HG02840 (cell line): ENCODE measurements at regions not wholly inside any gene's neighbourhood (a gene's known extent, or its start where the extent isn't known, plus 50 kb on each side); places are given as distances from the start of the nearest gene placed in this dataset.

ENCODE experiments used
- ATAC-seq: cut with Tn5 transposase; IDR thresholded peaks from one replicate; pipeline ENCODE4 v1.9.1; 2021; ENCODE audit warnings: mild to moderate bottlenecking, moderate library complexity, moderate number of reproducible peaks; ENCODE audit not compliant: unreplicated experiment, low FRiP score

- ATAC-seq = no peak
Observed at GRCh38 chr12:127893895-127894609, 372.9 kb upstream of the TMEM132C start.

DNA sequence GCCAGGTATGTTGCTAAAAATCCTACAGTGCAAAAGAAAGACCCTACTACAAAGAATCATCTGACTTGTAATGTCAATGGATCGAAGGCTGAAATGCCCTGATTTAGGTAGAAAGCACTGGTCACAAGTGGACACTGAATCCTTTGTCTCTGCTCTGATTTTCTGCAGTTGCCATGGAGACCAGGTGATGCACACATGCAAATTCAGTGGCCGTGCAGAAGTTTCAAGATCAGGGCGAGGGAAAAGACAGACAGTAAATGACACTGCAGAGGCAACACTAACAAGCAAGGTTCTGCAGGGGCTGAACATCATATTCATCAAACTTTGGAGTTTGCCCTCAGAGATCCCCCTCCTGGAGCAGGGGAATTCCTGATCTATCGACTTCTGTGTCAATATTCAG is 370.3 kb upstream of the TMEM132C start:
- no peak for ATAC-seq

GRCh38 chr12:127898616-127899015 is 368.4 kb upstream of the TMEM132C start:
- ATAC-seq = no peak

- ATAC-seq = no peak
Observed at GRCh38 chr12:127899971-127900370, 367.0 kb upstream of the TMEM132C start.

GRCh38 chr12:127900386-127900785 is 366.6 kb upstream of the TMEM132C start:
- ATAC-seq = no peak

DNA sequence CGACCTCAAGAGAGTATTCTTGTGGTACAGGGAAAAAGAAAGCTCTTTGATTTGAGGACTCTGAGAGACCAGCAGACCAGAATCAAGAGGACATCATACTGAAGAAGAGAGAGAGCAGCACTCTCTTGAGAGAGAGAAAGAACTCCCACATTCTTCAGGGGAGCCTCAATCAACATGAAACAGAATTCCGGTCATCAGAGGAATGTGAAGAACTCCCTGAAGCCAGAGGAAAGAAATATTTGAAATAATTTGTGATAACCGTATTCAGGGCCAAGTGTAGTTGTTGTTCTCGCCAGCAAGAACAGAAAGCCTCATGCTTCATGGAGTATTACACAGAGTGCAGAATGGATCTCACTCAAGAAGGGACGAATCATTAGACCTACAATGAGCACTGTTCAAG is 363.8 kb upstream of the TMEM132C start:
- ATAC-seq = no peak

- no peak for ATAC-seq
Observed at GRCh38 chr12:127909041-127909440, 357.9 kb upstream of the TMEM132C start.

DNA sequence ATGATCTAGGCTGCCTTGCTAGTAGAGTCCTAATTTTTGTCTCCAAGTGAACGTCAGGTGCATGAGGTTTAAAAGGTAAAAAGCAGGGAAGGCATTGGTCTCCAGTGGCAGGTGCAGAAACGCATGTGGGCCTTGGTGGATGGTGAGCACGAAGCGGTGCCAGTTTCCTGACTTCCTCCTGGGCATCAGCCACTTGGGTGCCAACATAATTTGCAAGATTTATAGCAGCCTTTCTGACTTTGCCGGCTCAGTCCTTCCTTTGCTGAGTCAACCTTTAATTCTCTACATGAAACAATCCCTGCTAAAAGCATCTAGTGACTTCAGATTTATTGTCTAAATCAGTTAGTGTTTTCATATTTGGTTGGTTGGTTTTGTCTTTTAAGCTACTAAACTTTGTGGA is 355.7 kb upstream of the TMEM132C start:
- ATAC-seq = no peak

- no peak for ATAC-seq
Observed at GRCh38 chr12:127912035-127912665, 354.8 kb upstream of the TMEM132C start.

DNA sequence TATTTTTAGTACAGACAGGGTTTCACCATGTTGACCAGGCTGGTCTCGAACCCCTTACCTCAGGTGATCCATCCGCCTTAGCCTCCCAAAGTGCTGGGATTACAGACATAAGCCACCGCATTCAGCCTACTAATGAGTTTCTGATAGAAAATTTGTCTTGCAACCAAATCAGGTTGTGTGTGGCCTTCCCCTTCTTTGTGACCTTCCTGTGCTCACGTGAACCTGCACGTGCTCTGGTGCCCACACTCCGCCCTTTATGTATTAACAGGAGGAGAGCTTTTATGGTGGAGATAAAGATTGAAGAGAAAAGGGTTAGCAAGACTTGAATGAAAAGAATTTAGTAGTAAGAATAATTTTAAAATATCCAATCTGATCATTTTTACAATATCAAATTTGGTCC is 343.5 kb upstream of the TMEM132C start:
- no peak for ATAC-seq

DNA sequence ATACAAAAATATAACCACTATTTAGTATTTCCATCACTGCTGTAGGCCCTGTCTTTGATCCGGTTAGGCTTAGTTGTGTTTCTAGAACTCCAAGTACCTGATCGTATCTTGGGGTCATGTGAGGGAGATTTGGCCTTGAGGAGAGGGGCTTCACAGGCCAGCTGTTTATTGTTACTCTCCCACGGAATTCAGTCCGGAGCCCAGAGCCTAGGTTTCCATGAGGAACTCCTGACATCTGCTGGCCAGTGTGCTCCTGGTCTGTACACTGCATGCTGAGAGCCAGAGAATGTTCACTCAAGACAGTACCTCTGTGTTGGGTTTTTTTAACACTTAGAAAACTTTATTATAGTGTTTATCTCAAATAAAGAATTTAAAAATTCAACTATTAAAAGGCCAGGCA is 341.0 kb upstream of the TMEM132C start:
- no peak for ATAC-seq

DNA sequence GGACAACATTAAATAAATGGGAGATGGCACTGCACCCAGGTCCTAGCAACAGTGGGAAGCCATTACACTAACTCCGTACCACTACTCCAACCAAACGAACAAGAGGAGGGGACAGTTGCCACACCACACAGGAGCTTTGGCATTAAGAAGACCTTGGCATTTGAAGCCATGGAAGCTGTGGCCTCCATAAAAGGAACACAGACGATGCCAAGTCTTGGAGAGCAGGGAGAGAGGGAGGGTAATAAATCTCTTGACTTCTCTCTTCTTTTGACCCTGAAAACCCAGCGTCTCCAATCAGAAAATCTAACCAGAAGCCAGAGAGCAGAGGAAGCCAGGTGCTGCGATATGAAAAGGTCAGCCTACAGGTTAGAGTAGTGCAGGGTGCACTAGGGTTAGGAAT is 338.8 kb upstream of the TMEM132C start:
- no peak for ATAC-seq

DNA sequence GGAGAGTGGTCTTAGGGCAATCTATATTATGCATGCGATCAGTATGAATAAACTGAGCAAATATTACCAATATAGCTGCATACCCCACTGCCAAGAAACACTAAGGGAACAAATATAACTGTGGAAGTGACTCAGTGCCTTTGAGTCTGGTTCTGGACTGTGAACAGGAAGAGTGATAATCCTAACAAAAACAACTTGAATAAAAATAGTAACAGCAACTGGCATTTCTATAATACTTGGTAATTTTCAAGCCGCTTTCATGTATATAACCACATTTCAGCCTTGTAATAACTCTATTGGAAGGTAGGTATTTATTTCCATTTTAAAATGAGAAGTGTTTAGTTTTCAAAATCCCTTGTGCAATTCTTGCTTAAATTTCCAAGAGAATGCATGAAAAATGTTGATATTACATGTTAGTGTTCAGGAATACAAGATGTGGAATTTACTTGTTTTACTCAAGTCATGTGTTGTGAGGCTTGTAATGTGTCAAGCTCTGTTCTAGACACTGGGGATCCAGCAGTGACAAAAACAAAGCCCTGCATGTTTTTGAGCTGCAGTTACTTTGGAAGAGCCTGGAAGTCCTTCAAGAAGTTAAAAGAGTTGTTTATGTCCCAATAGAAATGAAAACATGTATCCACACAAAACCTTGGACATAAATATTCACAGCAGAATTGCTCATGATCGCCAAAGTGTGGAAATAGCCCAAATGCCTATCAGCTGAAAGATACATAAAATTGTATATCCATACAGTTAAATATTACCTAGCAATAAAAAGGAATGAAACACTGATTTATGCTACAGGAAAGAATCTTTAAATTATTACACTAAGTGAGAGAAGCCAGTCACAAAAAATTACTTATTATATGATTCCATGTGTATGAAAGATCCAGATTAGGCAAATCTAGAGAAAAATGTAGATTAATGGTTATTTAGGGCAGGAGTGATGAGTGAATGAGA is 338.1 kb upstream of the TMEM132C start:
- no peak for ATAC-seq

DNA sequence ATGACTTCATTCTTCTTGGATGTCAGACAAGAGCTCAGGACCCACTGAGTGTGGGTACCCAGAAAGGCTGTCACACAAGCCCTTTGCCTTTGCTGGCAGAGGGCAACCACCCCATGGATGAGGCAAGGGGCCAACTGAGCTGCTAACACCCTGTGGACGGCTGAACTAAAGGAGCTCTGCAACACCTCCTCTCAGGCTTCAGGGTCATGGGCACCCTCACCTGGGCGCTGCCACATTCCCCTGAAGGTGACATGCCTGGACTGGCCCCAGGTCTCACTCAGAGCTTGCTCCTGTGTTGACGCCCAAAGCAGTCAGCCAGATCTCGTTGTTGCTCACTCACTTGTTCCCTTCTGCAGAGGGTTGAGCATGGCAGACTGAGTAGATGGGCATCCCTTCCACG is 336.8 kb upstream of the TMEM132C start:
- no peak for ATAC-seq

GRCh38 chr12:127934409-127934808 is 332.6 kb upstream of the TMEM132C start:
- no peak for ATAC-seq

- ATAC-seq = no peak
Observed at GRCh38 chr12:127936463-127936862, 330.5 kb upstream of the TMEM132C start.

DNA sequence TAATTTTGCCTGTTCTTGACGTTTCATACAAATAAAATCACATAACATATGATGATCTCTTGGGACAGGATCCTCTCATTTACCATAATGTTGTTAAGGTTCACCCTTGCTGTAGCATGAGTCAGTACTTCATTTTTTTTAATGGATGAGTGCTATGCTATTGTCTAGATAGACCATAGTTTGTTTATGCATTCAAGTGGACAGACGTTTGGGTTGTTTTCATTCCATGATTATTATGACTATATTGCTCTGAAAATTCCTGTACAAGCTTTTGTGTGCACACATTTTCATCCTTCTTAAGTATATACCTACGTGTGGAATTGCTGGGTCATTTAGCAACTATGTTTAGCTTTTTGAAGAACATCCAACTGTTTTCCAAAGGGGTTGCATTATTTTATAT is 325.6 kb upstream of the TMEM132C start:
- ATAC-seq = no peak

DNA sequence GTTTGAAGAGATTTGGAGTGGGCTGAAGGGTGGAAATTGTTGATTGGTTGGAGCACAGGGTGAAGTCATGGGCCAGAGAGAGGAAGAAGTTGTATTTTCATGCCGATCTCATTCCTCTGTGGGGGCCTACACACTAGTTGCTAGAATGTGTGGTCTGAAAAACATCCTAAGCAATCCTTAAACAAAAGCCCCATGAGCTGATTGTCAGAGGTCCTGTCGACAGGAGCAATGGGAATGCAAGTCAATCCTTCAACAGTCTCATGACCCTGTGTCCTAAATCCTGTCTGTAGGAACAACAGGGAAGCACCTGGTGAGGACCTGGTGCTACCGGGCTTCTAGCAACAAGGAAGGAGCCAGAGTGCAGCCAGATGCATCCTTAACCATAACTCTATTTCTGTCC is 324.0 kb upstream of the TMEM132C start:
- no peak for ATAC-seq

- no peak for ATAC-seq
Observed at GRCh38 chr12:127943481-127944210, 323.3 kb upstream of the TMEM132C start.

- no peak for ATAC-seq
Observed at GRCh38 chr12:127944211-127944899, 322.6 kb upstream of the TMEM132C start.
